ENCODE measurements at regions not wholly inside any gene's neighbourhood (a gene's known extent, or its start where the extent isn't known, plus 50 kb on each side); places are given as distances from the start of the nearest gene placed in this dataset.

DNA sequence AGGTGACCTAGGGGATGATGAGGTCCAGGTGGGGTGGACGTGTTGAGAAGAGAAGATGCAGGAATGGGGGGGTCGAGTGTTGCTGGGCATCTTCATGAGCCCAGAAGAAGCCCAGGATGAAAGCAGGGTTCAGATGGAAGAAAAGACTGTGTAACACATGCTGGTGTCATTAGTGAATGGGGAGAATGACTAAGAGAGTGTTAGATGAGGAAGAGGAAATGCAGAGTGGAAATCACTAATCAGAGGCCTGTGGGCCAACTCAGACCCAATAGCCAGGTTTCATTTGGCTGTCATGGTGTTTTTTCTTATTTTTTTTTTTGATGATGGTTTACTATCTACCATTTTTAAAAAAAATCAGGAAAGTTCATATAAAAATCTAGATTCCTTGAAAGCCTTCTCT is 180.8 kb upstream of the CAMK1G start:
- no peak for DNase-seq (ENCODE audit: low read depth)

DNA sequence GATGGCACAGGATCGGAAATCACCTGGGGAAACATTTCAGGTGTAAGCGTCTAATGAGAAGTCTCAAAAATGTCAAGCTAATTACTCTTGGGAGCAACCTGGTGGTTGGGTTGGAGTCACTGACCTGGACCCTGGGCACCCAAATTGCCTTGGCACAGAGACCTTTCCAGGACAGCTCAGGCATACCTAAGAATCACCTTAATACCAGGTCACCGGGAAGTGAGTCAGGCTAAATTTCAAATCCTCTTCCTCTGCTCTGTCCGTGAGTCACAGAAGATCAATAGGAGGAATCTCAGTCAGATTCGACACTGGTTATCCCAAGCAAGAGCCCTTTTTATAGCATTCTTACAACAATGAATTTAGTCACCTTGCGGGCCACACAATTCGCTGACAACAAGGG is 179.6 kb upstream of the CAMK1G start:
- no peak for DNase-seq (ENCODE audit: low read depth)

DNA sequence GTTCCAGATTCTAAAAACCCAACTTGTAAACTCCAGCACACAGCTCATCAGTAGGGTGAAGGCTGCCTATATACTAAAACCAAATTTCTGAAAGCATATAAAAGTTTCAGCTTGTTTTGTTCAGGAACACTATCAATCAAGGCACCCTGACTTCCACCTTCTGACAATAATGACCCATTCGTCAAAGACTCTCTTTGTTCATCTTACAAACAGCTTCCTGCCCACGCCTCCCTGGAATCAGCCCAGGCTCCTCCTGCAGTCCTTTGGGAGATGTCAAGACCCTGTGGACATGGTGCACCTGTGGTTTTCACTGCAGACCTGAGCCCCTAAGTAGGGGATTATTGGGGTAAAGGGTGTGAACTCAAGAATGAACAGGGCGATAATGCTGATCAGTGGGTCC is 178.9 kb upstream of the CAMK1G start:
- no peak for DNase-seq (ENCODE audit: low read depth)

DNA sequence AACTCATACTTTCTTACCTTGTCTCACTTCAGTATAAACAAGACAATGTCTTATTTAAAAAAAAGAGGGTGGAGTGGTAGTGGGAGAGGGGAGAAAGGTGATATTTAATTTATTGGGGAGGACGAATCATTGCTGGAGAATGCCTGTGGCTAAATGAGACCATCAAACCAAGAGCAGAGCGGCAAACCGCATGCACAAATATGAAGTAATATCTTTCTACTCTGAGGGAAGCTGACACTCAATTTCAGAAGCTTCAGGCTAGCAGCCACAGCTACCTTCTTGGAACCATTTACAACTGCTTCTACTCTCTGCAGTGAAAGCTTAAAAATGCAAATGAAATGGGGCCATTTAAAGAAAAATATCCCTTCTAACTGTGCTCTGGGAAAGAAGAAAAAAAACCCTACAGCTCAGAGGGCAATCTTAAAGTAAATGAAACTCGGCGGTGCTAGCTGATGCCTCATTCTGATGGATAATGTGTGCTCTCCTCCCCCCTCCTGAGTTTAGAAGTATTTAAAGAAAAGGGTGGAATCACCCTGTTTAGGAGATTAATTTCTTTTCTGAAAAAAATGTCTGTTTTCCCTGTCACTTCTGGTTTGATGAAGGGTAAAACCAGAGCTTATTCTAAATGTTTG is 178.2 kb upstream of the CAMK1G start:
- DNase-seq (ENCODE audit: low read depth): no peak

DNA sequence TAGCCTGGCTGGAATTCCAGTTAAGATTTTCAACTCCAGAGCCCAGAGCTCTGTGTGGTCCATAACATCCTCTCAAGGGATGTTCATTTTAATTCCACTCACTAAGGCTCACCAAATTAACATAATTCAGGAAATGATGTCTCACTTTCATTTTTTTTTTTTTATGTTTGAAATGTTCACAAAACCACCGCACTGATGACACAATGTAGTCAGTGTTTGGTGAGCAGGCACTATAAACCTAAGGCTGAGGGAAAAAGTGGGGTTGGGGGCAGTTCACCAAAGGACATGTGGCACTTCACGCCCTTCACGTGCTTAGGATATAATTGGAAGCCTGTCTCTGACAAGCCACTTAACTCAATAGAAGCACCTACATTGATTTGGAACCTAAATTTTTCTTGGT is 177.3 kb upstream of the CAMK1G start:
- DNase-seq (ENCODE audit: low read depth): no peak

DNA sequence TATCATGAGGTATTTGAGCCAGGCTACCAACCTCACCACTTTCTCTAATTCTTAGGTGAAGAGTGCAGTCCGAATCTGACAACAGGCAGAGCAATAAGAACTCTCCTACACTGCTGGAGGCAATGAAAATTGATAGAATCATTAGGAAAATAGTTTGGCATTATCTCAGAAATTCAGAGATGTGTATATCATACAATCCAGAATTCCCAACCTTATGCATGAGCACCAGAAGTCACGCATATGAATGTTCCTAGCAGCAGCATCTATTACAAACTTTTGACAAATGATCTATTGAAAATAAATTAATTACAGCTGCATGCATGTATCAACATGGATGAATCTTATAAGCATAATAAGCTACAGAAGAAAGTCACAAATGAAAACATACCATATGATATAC is 176.9 kb upstream of the CAMK1G start:
- no peak for DNase-seq (ENCODE audit: low read depth)

DNA sequence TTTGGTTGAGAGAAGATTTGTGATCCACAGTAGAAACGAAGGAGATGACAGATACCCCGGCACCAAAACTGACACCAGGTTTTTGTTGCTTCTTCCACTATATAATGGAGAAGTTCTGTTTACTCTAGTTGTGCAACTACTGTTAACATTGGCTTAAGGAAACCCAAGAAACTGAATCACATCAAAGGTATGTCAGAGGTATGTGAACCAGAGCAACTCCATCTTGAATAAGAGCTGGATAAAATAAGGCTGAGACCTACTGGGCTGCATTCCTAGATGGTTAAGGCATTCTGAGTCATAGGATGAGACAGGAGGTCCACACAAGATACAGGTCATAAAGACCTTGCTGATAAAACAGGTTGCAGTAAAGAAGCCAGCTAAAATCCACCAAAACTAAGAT is 173.7 kb upstream of the CAMK1G start:
- DNase-seq (ENCODE audit: low read depth): no peak

DNA sequence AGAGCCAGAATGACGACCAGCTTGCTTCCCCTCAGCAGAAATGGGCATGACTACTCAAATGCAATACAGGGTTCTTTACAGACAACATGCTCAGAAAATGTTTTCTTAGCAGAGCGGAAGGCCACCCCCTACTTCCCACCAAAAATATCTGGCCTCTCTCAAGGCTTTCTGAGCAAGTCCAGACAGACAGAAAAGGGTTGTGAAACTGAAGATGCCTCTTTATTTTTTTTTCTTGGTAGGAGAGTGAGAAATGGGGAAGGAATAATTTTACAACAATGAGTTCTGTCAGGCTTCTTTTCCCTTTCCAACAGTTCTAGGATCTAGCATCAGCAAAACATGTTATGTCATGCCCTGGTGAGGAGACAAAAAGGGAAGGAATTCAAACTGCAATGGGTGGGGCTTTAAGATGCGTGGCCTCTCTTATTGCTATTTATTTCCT is 172.0 kb upstream of the CAMK1G start:
- no peak for DNase-seq (ENCODE audit: low read depth)

DNA sequence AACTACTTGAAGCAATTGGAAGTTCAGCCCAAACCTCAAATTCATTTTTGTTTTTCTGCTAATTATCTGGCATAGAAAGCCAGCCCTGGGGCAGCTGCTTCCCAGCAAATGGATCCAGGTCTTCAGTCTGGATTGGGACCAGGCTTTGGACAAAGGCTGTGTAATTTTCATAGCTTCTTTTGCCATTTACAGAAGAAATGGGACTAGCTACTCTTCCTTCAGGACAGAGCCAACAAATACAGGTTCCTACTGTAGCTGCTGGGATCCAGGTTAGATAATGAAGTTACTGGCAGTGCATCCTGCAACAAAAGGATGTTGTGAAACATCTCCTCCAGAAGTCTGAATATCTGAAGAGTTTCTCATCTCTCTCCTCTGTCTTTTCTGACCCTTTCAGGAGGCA is 171.5 kb upstream of the CAMK1G start:
- no peak for DNase-seq (ENCODE audit: low read depth)

DNA sequence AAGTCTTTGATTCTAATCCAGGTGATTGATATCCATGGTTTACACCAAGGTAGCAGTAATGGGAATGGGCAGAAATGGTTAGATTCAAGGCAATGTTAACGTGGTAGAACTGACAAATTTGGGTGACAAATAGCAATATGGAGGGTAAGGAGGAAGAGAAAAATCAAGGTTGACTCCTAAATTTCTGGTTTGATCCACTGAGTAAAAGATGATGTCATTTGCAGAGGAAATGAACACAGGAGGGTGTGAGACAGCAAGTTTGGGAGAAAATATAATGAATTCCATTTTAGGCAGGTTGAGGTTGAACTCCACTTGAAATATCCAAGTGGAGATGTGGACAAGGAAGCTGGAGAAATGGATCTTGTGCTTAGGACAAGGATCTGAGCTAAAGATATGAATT is 170.9 kb upstream of the CAMK1G start:
- DNase-seq (ENCODE audit: low read depth): no peak

DNA sequence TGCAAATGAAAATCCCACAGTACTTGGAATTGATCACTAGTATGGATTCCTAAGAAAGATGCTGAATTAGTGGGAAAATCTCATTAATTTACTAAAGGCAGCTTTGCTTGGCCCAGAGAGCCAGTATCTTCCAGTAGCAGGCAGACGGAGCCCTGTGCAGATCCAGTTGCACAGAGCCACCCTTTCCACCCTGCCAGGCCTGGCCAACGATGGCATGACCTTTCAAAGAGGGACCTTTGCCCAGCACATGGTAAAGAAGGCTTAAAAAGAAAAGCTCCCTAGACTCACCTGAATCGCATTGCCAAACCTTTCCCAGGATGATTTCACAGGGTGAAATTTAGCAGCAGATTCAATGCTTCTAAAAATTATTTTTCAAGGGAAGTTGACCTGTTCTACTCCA is 170.5 kb upstream of the CAMK1G start:
- DNase-seq (ENCODE audit: low read depth): no peak

DNA sequence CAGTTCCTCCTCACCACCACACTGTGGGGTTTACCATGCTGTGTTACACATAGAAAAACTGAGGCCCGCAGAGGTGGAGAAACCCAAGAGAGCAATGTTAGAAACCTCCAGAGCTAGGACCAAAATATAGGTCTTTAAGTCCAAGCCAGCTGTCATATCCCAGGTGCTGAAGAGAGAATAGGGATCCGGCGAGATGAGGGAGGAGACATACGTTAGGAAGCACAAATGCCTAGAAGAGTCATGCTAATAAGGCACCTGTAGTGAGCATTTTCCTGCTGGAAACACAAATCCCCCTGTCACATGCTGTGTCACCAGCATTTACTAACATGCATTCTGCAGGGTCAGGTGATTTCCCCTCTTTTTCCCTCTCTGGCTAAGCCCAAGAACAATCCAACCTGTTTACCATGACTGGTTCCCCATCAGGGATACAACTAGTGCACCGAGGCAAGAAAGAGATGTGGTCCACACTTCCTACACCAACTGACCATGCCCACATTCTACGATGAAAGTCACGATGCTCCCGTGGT is 168.6 kb upstream of the CAMK1G start:
- no peak for DNase-seq (ENCODE audit: low read depth)

DNA sequence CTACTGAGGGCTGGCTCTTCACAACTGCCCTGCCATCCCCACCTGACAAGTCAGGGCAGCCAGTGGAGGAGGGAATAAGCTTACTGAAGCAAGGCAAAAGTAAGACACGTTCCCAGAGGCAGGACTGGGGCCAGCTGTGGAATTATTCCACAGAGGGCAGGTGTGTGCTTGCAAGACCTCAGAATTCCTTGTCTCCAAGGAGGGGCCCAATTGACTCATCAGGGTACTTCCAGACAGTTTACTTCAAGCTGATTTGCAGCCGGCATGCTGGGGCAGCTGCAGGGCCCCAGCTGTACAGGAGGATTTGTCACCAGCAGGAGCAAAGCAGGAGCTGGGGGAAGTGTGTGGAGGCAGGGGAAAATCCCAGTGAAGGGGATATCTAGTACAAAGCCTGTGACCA is 167.5 kb upstream of the CAMK1G start:
- DNase-seq (ENCODE audit: low read depth): no peak

DNA sequence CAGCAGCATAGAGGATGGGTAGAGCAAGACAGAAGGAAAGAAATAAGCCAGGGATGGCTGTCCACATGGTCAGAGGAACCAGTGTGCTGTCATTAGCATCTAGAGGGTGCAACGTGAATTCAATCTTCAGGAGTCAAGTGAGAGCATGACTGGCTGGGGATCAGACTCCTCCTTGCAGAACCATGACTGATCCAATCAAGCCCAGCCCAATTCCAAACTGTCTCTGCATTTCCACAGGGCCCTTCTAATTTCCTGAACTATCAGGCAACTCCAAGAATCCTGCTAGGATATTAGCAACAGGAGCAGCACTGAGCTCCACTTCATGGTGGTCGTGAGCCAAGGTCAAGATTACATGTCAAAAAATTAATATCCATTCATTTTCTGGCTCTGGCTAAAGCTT is 166.8 kb upstream of the CAMK1G start:
- no peak for DNase-seq (ENCODE audit: low read depth)

DNA sequence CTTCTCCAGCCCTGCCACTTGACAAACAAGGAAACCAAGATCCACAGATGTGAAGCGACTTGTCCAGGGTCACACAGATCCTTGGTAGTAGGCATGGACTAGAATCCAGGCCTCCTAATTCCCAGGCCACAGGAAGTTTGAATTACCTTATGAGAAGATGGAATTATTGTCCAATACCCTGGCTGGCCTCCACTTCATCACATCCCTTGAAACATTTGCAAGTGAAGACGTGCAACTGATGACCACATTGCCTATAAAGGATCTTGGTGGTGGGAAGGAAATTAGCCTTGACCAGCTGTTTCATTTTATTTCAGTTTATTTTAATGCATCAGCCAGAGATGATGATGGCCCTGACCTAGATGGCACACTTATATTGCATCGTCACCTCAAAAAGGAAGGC is 165.8 kb upstream of the CAMK1G start:
- DNase-seq (ENCODE audit: low read depth): no peak

DNA sequence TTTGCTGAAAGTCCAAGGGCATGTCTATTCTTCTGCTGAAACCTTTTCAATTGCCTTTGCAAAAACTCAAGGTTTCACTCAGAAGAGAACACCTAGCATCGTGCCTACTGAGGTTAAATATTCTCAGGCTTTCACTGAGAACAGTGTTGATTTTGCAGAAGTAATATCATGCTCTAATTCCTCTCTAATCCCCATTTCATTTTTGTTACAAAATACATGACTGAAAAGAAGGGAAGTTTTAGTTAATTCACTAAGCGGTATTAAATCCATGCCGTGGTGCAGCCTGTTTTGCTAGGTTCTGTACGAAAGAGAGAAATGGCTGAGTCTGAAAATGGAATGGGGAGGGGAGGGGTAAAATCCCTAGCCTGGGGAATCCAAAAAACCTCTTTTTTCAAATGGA is 163.2 kb upstream of the CAMK1G start:
- DNase-seq (ENCODE audit: low read depth): no peak

DNA sequence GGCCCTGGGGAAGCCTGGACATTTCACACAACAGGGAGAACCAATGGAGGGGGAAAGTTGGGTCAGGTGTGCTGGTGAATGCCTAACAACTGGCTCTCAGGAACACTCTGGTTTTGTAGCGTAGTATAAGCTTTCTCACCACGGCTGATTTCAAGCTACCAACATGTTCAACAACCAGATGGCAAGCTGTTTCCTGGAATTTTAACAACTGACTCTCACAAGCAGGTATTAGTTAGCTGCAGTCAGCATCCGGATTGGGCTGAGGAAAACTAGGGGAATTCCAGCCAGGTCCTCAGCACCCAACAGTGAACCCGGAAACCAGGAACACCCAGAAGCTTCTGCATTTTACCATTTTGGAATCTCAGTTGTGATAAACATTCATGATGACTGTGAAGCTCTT is 162.3 kb upstream of the CAMK1G start:
- no peak for DNase-seq (ENCODE audit: low read depth)

DNA sequence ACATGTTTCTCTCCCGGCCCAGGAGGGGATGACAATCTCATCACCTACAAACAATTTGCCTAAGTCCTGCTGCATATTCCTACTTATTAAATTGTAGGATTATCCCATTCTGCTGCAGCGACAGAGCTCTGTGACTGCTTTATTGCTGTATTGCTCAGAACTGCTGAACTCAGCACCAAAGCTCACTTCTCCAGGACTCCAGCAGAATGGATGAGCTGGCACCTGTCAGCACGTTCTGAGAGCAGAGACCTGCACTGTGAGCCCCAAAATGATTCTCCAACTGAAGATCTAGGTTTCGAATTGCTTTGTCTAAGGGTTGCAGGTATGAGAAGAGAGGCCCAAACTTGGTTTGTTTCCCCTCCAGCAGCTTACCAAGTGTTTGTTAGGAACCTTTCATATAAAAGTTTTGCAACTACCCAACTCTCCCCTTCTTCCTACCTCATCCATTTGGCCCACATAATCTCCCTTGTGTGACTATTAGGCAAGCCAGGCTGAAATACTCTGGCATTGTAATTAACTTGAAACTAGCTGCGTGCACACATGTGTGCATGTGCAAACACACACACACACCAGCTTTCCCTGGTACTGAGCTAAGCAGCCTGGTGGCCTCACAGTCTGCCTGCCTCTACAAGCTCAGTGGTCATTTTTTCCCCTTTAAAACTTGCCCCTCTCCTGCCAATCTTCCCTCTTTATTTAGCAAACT is 161.4 kb upstream of the CAMK1G start:
- DNase-seq (ENCODE audit: low read depth): no peak

DNA sequence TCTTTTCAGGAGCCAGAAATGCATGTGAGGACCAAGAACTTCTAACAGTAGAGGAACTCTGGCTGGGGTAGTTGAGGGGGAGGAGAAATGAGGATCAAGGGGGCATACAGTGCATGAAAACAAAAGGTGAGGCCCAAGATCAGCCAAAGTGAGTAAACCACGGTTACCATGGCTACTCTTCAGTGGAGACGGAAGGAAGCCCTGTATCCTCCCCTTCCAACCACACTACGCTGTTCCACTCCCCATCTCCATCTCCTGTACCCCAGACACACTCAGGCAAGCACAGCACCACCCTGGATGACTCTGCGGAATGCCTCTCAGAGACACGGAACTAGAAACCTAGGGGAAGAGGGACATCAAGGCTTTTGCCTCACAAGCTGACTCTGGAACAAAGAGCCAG is 157.6 kb upstream of the CAMK1G start:
- no peak for DNase-seq (ENCODE audit: low read depth)

DNA sequence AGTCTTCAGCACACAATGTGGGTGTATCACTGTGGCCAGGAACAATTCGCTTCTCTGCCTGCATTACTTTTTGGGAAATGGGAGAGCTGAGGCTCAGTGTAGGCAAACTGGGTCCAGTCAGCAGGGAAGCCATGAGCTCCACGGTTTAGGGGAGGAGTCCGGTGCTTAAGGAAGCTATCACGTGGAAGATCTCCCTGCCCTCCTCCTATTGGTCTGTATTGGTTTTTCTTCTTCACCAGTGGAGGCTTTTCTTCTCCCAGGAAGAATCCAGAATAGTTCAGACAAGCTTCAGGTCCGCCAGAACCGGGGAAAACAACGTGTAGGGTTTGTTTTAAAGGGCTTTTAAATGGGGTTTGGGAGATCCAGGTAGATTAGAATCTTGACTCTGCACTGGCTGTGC is 156.2 kb upstream of the CAMK1G start:
- DNase-seq (ENCODE audit: low read depth): no peak

DNA sequence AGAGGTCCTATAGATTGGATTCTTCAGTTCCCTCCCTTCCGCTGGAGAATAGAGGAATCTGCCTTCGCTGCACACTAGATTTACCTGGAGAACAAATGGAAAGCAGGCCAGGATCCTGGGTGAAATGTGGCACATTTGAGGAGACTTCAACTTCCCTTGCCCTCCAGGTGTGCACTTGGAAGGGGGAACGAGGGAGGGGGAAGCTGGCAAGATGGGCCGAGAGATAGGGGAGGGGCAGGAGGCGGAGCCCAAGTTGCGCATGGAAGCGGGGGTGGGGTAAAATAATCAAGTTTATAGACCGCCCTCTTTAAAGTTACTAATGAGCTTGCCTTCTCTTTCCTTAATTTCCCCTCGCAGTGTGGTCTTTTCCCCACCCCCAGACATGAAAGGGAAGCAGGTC is 155.7 kb upstream of the CAMK1G start:
- no peak for DNase-seq (ENCODE audit: low read depth)

DNA sequence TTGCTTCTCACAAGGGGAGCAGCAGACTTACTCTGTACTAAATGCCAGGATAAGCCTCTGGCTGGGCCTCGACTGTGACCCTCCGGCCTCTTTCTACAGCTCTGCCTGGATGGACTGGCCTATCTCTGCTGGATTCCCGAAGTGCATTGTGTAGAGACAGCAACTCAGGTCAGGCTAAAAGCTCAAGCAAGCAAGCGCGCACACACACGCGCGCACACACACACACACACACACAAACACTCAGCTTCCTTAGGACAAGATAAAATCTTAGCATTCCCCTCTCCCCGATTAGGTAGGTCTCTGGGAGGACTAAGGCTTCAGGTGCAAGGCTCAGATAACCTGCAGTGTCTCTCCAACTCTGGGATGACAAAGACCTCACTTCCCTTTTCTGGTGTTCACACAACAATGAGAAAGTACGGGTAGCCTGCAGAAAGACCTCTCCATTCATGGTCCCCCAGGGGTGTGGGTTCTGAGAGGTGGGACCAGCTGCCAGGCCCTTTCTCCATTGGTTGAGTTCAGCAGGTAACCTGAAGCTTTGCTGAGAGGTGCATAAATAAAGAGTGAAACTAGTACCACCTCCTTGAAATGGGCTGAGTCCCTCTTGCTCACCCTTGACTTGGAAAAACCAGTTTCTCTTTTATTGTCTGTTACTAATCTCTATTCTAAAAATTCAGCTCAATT is 155.1 kb upstream of the CAMK1G start:
- DNase-seq (ENCODE audit: low read depth): no peak

DNA sequence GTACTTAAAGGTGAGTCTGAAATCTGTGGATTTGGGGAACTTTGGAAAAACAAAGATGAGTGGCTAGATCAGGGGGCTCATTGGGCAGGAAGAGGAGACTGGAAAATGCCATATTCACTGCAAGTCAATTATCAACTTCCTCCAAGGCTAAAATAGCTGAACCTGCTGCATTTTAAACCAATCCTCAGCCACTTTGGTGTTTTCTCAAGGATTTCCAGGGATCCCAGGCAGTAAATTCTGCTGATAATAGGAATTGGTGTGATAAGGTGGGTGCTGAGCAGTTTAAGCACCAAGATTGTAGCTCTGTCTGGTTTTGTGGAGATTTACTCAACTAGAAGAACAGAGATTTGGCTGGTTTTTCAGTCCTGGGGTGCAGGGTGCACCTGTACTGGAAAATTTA is 153.9 kb upstream of the CAMK1G start:
- DNase-seq (ENCODE audit: low read depth): no peak
